CD4-positive, alpha-beta T cell treated with Interleukin-15 for 1 hour (primary cell): ENCODE measurements at regions not wholly inside any gene's neighbourhood (a gene's known extent, or its start where the extent isn't known, plus 50 kb on each side); places are given as distances from the start of the nearest gene placed in this dataset.
A peak's percentile ranks its signal among the peaks of the same experiment; 100 is the strongest.
"Not testable (repeated sequence)": the region's sequence is repeated elsewhere in the genome, so short reads cannot be mapped to it uniquely, and the experiment has no call there.

Source experiments
- DNase-seq: peaks from one replicate; pipeline ENCODE4 v3.0.0-alpha.2; 2020

GRCh38 chr7:16265863-16266458, 155.4 kb downstream of the CRPPA start:
- no peak for DNase-seq

DNA sequence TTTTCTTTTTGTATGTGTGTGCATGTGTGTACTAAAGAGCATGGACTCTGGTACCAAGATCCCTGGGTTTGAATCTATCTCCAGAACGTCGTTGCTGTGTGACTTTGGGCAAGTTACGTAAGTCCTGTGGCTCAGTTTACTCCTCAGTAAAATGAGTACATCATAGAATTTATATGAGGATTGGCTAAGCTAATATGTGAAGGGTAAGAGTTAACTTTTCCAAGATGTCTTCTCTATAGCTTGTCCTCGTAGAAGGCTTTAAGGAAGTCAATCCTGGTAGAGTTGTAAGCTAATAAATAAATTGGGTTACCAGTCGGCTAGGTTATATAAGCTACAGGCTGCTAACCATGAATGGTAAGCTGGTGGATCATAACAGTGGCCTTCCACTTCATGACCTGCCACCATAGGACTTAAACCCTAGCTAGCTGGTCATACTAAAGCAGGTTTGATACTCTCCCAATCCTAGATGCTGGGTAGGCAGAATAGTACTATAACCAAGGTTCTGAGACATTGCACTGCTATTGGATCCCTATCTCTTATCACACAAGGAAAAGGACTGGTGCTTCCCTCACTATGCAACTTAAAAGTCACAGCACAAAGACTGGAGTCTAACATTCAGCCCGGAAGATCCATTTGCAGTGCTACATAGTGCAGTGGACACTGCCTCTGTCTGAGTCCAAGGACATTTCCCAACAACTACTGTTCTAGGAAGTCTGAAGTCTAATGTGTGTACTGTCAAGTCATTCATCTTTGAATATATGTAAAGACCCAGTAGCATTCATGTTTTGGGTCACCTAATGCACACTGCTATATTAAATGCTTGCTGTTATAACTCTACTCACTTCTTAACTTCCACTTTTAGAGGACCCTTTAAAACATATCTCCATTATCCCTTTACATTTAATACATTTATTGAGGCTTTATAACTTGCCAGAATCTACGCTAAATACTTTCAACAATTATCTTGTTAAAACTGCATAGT, 156.2 kb downstream of the CRPPA start:
- no peak for DNase-seq

DNA sequence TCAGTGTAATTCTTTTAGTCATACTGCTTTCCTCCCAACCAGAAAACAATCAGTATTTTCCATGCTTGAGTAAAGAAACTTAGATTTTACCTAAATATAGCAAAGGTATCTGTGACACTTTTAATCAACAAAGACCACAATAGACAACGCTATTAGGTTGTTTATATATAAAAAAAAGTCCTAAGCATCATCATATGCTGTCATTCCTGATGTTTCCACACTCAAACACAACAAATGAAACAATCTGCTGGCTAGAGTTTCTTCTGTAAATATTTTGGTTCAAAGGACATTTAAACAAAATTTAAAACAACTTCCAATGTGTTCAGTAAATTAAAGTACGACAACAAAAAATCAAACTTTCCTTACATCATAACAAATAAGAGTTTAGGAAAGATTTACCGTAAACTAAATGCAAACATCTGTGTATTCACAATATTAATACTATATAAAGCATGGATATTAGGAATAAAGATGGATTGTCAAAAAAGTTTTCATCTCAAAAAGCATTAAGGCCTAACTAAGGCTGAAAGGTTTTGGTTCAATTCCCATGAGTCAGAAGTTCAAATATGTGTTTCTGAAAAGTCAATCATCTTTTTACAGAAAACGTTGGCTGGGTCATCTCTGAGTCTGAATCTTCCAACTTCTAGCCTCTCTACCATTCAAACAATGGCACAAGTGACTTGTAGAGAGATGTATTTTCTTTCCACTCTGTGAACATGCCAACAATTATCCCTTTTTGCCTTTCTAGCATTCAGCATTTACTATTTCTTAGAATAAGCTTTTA, 157.1 kb downstream of the CRPPA start:
- no peak for DNase-seq

DNA sequence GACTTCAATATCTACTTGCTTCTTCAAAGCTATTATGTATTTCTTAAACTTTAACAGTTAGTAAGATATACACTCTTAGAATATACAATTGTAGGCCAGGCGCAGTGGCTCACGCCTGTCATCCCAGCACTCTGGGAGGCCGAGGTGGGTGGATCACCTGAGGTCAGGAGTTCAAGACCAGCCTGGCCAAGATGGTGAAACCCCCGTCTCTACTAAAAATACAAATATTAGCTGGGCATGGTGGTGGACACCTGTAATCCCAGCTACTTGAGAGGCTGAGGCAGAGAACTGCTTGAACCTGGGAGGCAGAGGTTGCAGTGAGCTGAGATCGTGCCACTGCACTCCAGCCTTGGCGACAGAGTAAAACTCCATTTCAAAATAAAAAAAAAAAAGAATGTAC, 158.0 kb downstream of the CRPPA start:
- not testable (repeated sequence) for DNase-seq

DNA sequence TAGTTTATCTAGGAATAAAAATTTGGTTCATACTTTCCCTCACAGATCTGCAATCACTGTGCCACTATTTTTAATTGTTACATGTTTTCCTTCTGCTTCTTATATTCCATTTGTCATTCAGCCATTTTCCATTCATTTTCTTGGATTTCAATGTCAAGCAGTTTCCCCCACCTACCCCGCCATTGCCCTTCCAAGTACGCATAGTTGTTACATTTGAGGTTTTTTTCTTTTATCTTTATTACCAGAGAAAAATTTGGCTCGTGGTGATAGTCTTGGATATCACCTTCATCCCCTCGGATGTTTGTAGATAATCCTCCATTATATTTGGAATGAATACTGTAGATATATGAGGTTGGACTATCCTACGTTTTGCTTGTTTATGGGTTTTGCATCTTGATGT, 159.7 kb downstream of the CRPPA start:
- no peak for DNase-seq

GRCh38 chr7:16261100-16261499, 160.2 kb downstream of the CRPPA start:
- DNase-seq, result no peak

DNA sequence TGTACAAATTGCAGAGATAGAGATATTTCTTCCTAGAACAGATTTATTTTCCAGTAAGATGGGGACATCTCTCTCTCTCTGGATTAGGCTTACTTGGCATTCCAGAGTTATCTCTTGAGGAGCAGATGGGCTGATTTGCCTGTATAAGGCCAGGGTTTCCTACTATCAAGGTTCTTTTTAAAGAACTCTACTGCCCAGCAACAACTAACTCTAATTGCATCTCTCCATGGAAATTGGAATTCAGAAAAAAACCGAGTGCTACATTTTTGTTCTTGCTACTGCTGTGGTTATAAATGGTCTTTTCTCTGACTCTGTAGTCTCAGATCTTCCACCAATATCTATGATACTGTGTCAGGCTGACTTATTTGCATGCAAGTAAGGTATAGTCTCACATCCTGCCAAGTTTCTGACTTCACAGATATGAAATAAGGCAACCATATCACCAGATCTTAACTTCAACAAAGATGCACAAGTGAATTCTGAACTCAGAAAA, 161.1 kb downstream of the CRPPA start:
- no peak for DNase-seq

DNA sequence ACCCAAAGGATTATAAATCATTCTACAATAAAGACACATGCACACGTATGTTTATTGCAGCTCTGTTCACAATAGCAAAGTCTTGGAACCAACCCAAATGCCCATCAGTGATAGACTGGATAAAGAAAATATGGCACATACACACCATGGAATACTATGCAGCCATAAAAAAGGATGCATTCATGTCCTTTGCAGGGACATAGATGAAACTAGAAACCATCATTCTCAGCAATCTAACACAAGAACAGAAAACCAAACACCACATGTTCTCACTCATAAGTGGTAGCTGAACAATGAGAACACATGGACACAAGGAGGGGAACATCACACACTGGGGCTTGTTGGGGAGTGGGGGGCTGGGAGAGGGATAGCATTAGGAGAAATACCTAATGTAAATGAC, 164.9 kb downstream of the CRPPA start:
- not testable (repeated sequence) for DNase-seq

DNA sequence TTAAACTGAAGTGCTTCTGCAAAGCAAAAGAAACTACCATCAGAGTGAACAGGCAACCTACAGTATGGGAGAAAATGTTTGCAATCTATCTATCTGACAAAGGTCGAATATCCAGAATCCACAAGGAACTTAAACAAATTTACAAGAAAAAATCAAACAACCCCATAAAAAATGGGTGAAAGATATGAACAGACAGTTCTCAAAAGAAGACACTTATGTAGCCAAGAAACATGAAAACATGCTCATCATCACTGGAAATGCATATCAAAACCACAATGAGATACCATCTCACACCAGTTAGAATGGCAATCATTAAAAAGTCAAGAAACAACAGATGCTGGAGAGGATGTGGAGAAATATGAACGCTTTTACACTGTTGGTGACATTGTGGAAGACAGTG, 165.4 kb downstream of the CRPPA start:
- not testable (repeated sequence) for DNase-seq

- DNase-seq, result not testable (repeated sequence)
These were observed 170.7 kb downstream of the CRPPA start for GRCh38 chr7:16250655-16251054.

DNA sequence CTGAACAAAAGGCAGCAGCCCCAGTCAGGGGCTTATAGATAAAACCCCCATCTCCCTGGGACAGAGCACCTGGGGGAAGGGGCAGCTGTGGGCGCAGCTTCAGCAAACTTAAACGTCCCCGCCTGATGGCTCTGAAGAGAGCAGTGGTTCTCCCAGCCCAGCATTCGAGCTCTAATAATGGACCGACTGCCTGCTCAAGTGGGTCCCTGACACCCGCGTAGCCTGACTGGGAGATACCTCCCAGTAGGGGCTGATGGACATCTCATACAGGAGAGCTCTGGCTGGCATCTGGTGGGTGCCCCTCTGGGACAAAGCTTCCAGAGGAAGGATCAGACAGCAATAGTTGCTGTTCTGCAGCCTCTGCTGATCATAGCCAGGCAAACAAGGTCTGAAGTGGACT, 172.1 kb downstream of the CRPPA start:
- not testable (repeated sequence) for DNase-seq

DNA sequence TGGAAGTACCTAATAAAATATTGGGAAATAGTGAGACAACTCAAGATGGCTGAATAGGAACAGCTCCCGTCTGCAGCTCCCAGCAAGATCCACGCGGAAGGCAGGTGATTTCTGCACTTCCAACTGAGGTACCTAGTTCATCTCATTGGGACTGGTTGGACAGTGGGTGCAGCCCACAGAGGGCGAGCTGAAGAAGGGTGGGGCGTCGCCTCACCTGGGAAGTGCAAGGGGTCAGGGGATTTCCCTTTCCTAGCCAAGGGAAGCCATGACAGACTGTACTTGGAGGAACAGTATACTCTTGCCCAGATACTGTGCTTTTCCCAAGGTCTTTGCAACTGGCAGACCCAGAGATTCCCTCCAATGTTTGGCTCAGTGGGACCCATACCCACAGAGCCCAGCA, 172.8 kb downstream of the CRPPA start:
- not testable (repeated sequence) for DNase-seq

DNA sequence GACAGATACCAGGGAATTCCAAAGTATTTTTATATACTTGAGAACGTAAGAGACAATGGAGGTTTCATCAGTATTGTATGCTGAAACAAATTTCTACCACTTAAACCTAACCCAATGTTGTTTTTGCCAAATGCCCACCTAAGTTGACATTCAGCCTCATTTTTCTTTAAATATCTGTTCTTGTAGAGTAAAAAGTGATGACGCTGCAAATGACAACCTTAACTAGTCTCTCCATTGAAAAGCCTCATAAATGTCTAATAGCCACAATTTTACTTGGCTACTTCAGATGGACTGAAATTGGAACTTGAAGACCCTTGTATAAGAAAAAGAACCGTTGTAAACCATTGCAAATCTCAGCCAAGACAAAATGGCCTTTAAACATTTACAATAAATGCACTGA, 176.9 kb downstream of the CRPPA start:
- DNase-seq, result no peak

DNA sequence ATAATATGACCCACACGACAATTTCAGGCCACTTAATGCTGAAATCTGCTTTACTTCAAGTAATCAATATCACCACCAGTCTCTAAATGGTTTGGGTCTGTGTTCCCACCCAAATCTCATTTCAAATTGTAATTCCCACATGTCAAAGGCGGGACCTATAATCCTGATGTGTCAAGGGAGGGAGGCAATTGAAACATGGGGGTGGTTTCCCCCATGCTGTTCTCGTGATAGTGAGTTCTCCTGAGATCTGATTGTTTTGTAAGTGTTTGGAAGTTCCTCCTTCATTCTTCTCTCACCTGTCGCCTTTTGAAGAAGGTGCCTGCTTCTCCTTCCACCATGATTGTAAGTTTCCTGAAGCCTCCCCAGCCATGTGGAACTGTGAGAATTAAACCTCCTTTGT, 178.4 kb downstream of the CRPPA start:
- no peak for DNase-seq

GRCh38 chr7:16241017-16241416, 180.3 kb downstream of the CRPPA start:
- DNase-seq, result no peak

DNA sequence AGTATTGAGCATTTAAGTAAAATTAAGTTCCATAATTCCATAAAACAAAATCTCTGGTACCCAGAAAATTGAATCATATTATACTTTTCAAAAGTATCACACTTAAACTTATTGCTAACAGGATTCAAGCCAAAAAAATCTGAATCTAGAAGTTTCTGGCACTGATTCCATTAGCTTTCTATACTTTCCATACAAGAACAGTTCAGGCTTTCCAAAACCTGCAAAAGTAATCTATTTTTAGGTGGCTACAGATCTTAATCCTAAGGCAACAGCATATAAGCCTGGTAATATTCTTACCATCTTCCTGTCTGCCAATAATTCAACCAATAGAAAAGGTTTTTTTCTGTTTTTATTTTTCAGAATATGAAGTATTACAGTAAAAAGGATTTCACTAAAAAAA, 185.0 kb downstream of the CRPPA start:
- DNase-seq, result no peak

GRCh38 chr7:16235147-16236114, 185.9 kb downstream of the CRPPA start:
- DNase-seq, result no peak

- no peak for DNase-seq
These were observed 186.7 kb downstream of the CRPPA start for GRCh38 chr7:16234493-16235146.

DNA sequence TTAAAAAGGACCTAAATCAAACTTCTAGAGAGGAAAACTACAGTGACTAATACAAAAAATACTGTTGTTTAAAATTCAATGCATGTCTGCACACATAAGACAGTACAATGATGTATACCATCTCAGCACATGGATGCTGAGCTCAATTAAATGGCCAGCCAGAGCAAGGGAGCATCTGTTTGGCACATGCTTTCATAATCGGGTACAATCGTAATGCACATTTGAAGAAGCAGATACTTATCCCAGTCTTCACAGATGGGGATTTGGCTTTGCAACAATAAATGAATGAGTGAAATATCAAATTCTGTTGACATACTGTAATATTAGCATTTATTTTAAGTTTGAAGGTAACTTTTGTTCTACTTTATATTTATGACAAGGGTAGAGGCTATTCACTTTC, 187.8 kb downstream of the CRPPA start:
- DNase-seq, result no peak

GRCh38 chr7:16232273-16232672, 189.1 kb downstream of the CRPPA start:
- no peak for DNase-seq

DNA sequence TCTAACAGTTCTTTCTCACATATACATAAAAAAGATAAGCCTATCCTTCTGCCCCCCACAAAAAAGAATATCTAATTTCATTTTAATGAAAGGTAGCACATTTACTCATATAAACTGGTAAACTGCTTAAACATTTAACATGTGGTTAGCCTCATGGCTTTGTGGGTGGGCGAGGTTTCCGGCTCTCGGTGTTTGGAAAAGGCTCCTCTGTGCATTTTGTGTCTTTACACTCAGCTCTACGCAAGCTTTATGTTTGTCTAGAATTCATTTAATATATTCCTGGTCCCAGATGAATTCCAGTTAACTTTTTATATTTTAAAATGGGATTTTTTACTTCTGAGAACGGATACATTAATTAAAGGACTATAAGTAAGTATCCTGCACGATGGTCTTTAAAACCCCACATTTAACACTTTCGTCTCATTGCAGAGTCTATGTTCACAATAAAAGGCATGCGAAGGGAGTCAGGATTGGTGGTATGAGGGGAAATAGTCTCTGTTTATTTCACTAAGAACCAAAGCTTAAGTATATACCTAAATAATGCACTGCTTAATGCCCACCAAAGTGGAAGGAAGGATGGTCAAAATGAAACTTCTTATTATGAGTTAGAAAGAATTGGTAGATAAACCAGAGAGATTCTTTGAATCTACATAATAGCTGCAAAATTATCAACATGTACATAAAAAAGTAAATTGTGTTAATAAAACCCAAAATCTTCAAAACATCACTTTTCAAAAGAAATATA, 197.2 kb downstream of the CRPPA start:
- peak; percentile 15 for DNase-seq
